MCF 10A (cell line): ENCODE measurements at regions not wholly inside any gene's neighbourhood (a gene's known extent, or its start where the extent isn't known, plus 50 kb on each side); places are given as distances from the start of the nearest gene placed in this dataset.

ENCODE experiments used
- BruUV-seq: library from RNA; stranded (reverse); fragments of 400-500 nt; replicated peaks from 2 replicates; lab custom pipeline; 2021; lab: Mats Ljungman, UMichigan
- CTCF ChIA-PET: fragments of 300-600 bp; sonication (Branson Sonifier 250); formaldehyde crosslinking; extraction: SDS; loops from one replicate; lab custom pipeline; 2021; ENCODE audit warnings: antibody characterized with exemption, inconsistent platforms; lab: Yijun Ruan, JAX
- POLR2A ChIA-PET: fragments of 300-600, 350-650 bp; sonication (Branson Sonifier 250); formaldehyde crosslinking; extraction: SDS; loops from one replicate; lab custom pipeline; 2020; ENCODE audit warnings: antibody characterized with exemption, inconsistent platforms; lab: Yijun Ruan, JAX
- DNase-seq: peaks from one replicate; pipeline ENCODE4 v3.0.0-alpha.2; 2018; ENCODE audit not compliant: unreplicated experiment
- H3K27ac Mint-ChIP-seq: one replicate; pipeline ENCODE4 v1.8.0; 2022; ENCODE audit warnings: mild to moderate bottlenecking, low read depth, mixed read lengths; ENCODE audit not compliant: unreplicated experiment
- H3K27me3 Mint-ChIP-seq: one replicate; pipeline ENCODE4 v1.8.0; 2022; ENCODE audit warnings: mixed read lengths; ENCODE audit not compliant: insufficient read depth, unreplicated experiment
- H3K36me3 Mint-ChIP-seq: one replicate; pipeline ENCODE4 v1.8.0; 2022; ENCODE audit warnings: mild to moderate bottlenecking, moderate library complexity, mixed read lengths; ENCODE audit not compliant: insufficient read depth, unreplicated experiment
- H3K4me1 Mint-ChIP-seq: one replicate; pipeline ENCODE4 v1.8.0; 2022; ENCODE audit warnings: mixed read lengths; ENCODE audit not compliant: insufficient read depth, unreplicated experiment
- H3K4me3 Mint-ChIP-seq: one replicate; pipeline ENCODE4 v1.8.0; 2022; ENCODE audit warnings: mild to moderate bottlenecking, moderate library complexity, mixed read lengths; ENCODE audit not compliant: unreplicated experiment
- H3K9me3 Mint-ChIP-seq: one replicate; pipeline ENCODE4 v1.8.0; 2022; ENCODE audit warnings: mixed read lengths; ENCODE audit not compliant: unreplicated experiment
- intact Hi-C: fragments of 100-400 bp; cut with micrococcal nuclease; formaldehyde crosslinking; loops from 2 replicates; pipeline ENCODE4 v1.14.1; 2022
- TF ChIP-seq, protein P1 (sequence below): fragments of 200-600 bp; IDR thresholded peaks from one replicate; pipeline ENCODE4 v1.8.0; 2022; ENCODE audit warnings: antibody characterized with exemption, mild to moderate bottlenecking; ENCODE audit not compliant: unreplicated experiment

DNA sequence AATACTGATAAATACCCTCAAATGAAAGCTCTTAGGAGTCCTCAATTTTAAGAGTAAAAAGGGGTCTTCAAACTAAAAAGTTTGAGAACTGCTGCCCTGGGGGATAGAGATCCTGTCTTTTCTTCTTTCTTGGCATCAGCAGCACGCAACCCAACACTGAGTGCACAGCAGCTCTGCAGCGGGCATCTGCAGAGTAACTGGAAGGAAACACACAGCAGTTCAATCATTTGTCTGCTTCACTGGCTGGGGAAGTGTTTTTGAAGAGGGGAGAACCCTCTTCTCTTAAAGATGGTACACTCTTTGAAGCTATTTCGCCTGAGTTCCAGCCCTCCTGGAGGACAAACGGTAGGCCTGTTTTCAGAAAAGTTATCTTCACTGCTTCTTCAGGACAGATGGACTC lies 193.6 kb downstream of the FGFR2 start:
- H3K4me3 Mint-ChIP-seq: no peak overlapping the region
- BruUV-seq: no TSS peak
- intact Hi-C loops: no loop called here
- H3K27ac Mint-ChIP-seq: no peak overlapping the region
- TF ChIP-seq, protein P1, sequence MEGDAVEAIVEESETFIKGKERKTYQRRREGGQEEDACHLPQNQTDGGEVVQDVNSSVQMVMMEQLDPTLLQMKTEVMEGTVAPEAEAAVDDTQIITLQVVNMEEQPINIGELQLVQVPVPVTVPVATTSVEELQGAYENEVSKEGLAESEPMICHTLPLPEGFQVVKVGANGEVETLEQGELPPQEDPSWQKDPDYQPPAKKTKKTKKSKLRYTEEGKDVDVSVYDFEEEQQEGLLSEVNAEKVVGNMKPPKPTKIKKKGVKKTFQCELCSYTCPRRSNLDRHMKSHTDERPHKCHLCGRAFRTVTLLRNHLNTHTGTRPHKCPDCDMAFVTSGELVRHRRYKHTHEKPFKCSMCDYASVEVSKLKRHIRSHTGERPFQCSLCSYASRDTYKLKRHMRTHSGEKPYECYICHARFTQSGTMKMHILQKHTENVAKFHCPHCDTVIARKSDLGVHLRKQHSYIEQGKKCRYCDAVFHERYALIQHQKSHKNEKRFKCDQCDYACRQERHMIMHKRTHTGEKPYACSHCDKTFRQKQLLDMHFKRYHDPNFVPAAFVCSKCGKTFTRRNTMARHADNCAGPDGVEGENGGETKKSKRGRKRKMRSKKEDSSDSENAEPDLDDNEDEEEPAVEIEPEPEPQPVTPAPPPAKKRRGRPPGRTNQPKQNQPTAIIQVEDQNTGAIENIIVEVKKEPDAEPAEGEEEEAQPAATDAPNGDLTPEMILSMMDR: no peak
- CTCF ChIA-PET: interaction anchor here (0.6 kb wide), 1 partner anchor 68 kb away, joined by 3 read pairs; no protein-coding TSS in a partner anchor
- H3K36me3 Mint-ChIP-seq: no peaks in the 10 kb centered on the region
- H3K27me3 Mint-ChIP-seq: no peaks in the 10 kb centered on the region
- POLR2A ChIA-PET: no interaction called here
- peaks cover 13% of the 10 kb centered on the region for H3K4me1 Mint-ChIP-seq
- DNase-seq: no peak
- H3K9me3 Mint-ChIP-seq: no peaks in the 10 kb centered on the region

- ChIA-PET CTCF (no interaction called here), POLR2A (no interaction called here)
- intact Hi-C loops: no loop called here
- no peaks in the 10 kb centered on the region for H3K9me3 Mint-ChIP-seq
- no peak overlapping the region for H3K4me3 Mint-ChIP-seq
- DNase-seq: no peak
- H3K27me3 Mint-ChIP-seq: no peaks in the 10 kb centered on the region
- H3K36me3 Mint-ChIP-seq: no peaks in the 10 kb centered on the region
- peaks cover 13% of the 10 kb centered on the region for H3K4me1 Mint-ChIP-seq
- BruUV-seq: no TSS peak
- TF ChIP-seq, protein P1: no peak
- no peak overlapping the region for H3K27ac Mint-ChIP-seq
These were observed 193.1 kb downstream of the FGFR2 start for GRCh38 chr10:121405096-121405495.

DNA sequence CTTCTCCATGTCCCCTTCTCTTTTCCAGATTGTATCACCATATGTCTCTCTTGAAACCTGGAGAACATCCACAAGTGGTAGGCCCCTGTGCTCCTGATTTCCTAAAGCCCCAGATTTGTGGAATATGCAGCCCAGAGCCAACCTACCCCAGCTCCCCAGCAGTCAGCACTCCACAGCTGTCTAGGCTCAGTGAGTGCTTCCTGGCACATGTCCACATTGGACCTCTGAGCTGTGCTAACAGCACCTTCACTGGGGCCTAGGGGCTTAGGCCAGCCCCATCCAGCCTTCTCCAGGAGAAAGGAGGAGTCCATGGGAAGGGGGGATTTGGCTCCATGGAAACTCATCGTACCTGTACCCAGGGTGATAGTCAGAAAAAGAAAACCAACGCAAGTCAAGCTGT lies 192.7 kb downstream of the FGFR2 start:
- Mint-ChIP-seq H3K4me1 (peaks cover 13% of the 10 kb centered on the region), H3K4me3 (no peak overlapping the region), H3K36me3 (no peaks in the 10 kb centered on the region), H3K27me3 (no peaks in the 10 kb centered on the region), H3K9me3 (no peaks in the 10 kb centered on the region), H3K27ac (no peak overlapping the region)
- intact Hi-C loops: no loop called here
- TF ChIP-seq, protein P1: no peak
- BruUV-seq: no TSS peak
- POLR2A ChIA-PET: no interaction called here
- DNase-seq: no peak
- CTCF ChIA-PET: interaction anchor here (0.6 kb wide), 1 partner anchor 462 kb away, joined by 3 read pairs; no protein-coding TSS in a partner anchor

DNA sequence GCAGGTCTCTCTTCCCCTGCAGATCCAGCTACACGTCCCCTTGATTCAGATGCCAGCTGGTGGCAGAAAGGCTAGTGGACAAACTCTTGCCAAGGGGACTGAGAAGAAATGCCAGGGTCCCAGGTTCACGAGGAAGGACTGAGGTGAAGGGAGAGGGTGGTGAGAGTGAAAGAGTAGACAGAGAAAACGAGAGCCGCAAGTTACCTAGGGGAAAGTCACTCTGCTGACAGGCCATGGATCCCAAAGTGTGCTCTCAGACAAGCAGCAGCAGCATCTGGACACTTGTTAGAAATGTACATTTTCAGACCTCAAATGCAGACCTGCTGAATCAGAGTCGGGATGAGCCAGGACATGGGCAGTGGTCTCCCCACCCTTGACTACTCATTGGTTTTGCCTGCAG lies 192.3 kb downstream of the FGFR2 start:
- no peaks in the 10 kb centered on the region for H3K36me3 Mint-ChIP-seq
- H3K9me3 Mint-ChIP-seq: no peaks in the 10 kb centered on the region
- BruUV-seq: no TSS peak
- TF ChIP-seq, protein P1: no peak
- intact Hi-C loops: no loop called here
- ChIA-PET POLR2A (no interaction called here), CTCF (interaction anchor here (0.6 kb wide), 1 partner anchor 463 kb away, joined by 3 read pairs; no protein-coding TSS in a partner anchor)
- H3K27ac Mint-ChIP-seq: no peak overlapping the region
- no peak for DNase-seq
- no peaks in the 10 kb centered on the region for H3K27me3 Mint-ChIP-seq
- no peak overlapping the region for H3K4me3 Mint-ChIP-seq
- H3K4me1 Mint-ChIP-seq: peaks cover 13% of the 10 kb centered on the region
